Kidney glomerular epithelial cell (primary cell): ENCODE measurements at regions not wholly inside any gene's neighbourhood (a gene's known extent, or its start where the extent isn't known, plus 50 kb on each side); places are given as distances from the start of the nearest gene placed in this dataset.

Experiments used
- DNase-seq: peaks from one replicate; lab custom pipeline; 2025; lab: John Stamatoyannopoulos, UW

DNA sequence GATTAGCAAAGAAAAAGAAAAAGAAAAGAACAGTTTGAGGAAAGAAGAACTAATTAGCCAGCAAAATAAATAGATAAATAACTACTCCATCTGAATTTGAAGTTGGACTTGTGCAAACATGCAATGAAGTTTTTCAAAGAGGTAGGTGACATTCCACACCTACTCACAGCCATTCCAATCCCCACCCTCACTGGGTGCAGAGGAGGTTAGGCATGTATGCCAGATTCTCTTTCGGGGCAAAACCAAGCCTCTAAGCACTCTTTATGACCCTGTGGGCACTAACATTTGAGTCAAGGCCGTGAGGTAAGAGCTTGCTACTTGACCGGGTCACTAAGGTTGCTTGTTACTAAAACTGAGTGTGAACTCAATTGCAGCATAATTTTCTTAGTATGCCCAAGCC, 108.4 kb upstream of the SEMA3A start:
- no peak for DNase-seq

GRCh38 chr7:84297616-84298015, 103.0 kb upstream of the SEMA3A start:
- no peak for DNase-seq

GRCh38 chr7:84294847-84295455, 100.4 kb upstream of the SEMA3A start:
- no peak for DNase-seq

DNA sequence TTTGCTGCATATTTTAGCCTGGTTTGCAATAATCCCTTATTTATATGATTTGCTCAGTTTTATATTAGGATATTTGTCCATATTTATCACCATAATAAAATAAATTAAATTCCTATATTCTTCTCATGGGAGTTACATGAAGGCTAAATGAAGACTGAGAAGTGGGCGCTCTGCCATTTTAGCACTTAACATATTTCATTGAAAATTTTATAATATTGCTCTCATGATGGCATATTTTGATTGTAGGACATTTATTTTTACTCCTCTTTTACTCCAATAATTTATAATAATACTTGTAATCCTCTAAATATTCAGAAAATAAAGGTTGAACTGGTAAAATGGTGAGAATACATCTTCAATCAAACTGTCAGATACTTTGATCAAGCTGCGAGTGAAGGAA, 99.8 kb upstream of the SEMA3A start:
- DNase-seq: no peak

DNA sequence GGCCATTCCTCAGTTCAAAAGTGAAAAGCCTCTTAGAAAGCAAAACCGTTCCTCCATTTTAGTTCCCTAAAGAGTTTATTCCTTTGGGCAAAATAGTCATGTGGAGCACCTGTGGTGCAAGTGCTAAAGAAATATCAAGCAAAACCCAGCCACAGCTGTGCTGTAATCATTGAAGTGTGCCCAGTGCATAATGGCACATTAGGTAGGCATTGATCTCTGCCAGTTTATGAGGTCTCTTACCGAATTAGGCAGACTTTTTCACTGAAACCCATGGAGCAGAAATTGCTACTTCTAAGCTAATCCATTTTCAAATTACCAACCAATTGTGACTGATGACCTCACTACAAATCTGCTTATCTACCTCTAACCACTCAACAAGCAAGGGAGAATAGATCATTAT, 97.2 kb upstream of the SEMA3A start:
- DNase-seq: no peak

DNA sequence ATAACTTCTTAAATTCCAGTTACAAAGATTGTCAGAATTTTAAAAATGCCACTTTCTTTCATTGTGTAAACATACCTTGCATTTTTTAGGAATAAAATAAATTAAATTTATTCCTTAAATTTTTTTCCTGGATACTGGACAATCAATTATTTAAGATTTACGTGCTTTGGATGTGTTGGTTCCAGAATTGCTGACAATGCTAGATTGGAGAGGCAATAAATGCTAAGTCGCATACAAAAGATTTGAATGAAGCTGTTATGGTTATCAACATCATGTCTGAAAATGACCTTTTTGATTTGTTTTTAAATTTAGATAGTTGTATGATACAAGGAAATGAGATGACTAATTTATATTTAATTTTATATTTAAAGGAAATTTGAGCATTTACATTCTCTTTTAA, 89.2 kb upstream of the SEMA3A start:
- no peak for DNase-seq

DNA sequence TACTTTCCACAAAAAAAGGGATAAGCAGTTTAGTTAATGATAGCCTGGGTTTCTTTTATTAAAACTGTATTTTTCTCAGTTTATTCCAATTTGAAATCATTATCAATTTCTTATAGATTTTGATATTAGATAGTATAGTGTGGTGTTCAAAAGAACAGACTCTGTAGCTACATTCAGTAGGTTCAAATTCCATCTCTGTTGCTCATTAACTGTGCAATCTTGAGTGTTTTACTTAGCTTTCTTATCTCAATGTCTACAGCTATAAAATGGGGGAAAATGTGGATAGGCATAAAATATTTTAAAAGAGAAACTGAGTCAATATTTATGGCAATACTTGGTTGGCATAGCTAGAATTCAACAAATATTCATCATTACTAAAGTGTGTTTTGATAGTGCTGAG, 86.9 kb upstream of the SEMA3A start:
- no peak for DNase-seq

GRCh38 chr7:84277628-84278224, 83.1 kb upstream of the SEMA3A start:
- no peak for DNase-seq

- no peak for DNase-seq
Observed at GRCh38 chr7:84274029-84274638, 79.5 kb upstream of the SEMA3A start.

- DNase-seq: peak; percentile 69
Observed at GRCh38 chr7:84271543-84271942, 77.0 kb upstream of the SEMA3A start.

DNA sequence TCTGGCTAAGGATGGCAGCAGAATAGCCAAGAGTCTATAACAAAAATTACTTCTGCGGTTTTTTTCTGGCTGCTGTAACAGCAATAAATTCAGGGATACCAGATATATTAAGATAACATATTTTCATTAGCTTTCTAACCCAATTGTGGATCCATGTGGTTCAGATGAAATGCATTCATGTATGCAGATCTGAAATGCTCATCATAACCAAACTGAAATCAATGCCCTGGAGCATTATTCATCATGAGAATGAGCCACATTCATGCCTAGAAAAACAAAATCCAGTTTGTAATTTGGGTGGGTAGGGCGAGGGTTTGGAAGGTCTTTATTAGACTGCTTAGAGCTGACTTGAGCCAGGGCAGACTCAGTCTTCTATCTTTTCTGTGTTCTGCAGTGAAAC, 69.8 kb upstream of the SEMA3A start:
- DNase-seq: no peak

DNA sequence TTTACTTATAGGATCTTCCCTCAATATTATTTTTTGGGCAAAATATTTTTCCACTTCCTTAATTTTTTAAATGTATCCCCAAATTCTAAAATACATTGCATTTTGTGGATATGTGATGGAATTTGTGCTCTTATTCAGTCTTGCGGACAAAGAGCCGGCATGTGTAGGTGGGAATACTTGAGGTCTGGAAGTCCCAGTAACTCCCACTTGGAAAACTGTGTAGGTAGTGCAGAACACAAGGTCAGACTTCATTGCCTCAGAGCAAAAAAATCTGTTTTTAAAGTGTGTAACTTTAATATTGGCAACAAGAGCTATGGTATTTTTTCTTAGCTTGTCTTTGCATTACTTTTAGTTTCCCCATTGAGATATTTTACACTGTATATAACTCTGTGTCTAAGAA, 68.5 kb upstream of the SEMA3A start:
- DNase-seq: no peak

DNA sequence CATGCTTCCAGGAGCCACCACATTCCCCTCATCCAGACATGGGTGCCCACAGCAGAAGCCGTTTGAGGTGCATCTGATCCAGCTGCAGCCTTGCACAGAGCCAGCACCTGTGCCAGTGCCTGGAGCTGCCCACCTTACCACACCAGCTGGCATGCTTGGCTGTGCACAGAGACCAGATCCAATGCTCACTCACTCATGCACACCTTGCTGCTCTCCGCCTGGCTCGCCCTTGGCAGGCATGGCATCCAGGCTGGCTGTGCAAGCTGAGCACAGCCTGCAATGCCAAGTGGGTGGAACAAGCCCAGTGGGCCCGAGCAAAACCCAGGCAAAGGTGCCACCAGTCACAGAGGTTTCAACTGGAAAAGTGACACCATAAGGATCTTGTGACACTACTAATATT, 66.9 kb upstream of the SEMA3A start:
- DNase-seq: no peak

- DNase-seq: no peak
Observed at GRCh38 chr7:84258628-84259027, 64.0 kb upstream of the SEMA3A start.

- DNase-seq: no peak
Observed at GRCh38 chr7:84256571-84256971, 62.0 kb upstream of the SEMA3A start.

GRCh38 chr7:84251277-84251781, 56.7 kb upstream of the SEMA3A start:
- DNase-seq: peak; percentile 84

- DNase-seq: no peak
Observed at GRCh38 chr7:84250452-84250851, 55.9 kb upstream of the SEMA3A start.

DNA sequence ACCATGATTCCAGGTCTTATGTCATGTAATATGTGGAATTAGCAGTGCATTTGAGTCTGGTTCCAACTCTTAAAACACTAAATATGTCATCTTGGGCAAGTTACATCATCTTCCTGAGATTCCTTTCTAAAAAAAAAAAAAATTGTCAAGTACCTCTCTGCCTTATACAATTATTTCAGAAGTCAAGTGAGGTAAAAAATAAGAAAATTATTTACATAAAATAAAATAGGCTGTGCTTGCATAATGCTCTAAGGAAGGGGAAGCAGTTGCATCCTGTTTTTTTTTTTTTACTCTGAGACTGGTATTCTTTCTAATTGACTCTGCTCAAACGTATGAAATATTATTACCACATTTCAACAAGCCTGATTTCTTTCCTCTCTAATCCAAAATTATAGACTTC, 55.1 kb upstream of the SEMA3A start:
- DNase-seq: no peak

DNA sequence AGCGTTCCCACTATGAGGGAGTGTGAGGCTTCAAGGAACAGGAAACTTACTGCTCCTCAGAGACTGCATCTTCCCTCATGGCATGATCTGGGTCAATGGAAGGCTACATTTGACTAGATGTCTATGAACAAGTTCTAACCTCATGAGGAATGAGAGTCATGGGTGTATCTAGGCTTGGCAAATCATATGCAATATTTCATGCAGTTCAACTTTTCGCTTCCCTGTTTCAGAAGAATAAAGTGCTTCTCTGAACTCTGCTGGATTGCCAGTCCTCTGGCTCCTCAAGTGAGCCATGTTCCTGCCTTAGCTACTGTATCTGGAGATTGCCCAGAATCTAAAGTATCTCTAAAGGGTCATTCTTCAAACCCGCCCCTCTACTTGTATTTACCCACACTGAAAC, 54.3 kb upstream of the SEMA3A start:
- no peak for DNase-seq

DNA sequence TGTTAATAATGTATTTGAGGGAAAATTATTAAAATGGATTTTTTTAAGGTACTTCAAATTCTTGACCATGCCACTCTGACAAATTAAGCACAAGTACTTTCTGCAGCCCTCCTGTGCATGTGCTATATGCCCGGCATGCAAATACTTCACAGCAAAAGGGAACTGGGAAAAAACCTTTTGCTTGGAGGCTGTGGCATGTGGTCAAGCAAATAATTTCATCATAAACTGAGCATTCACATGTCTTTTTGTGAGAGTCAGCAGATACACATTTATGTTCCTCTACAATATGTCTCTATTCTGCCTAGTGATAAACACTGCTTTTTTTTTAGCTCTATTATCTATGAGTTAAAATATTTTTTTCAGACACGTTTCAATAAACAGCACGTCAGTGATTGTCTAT, 53.7 kb upstream of the SEMA3A start:
- DNase-seq: no peak

- peak; percentile 41 for DNase-seq
Observed at GRCh38 chr7:84247591-84247990, 53.0 kb upstream of the SEMA3A start.

- no peak for DNase-seq
Observed at GRCh38 chr7:84245835-84246234, 51.2 kb upstream of the SEMA3A start.
